H1 (cell line): ENCODE measurements at regions not wholly inside any gene's neighbourhood (a gene's known extent, or its start where the extent isn't known, plus 50 kb on each side); places are given as distances from the start of the nearest gene placed in this dataset.

Experiments
- CTCF ChIA-PET: fragments of 300-600 bp; sonication (Branson Sonifier 250); formaldehyde crosslinking; loops from one replicate; lab custom pipeline; 2021; ENCODE audit not compliant: partially characterized antibody; lab: Charles Lee
- POLR2A ChIA-PET: fragments of 300-600 bp; sonication (Branson Sonifier 250); formaldehyde crosslinking; loops from one replicate; lab custom pipeline; 2021; ENCODE audit warnings: inconsistent platforms; ENCODE audit not compliant: partially characterized antibody; lab: Charles Lee
- DNase-seq, 2 experiments: peaks; one replicate each; pipeline versions ENCODE4 v3.0.0 to v3.0.0-alpha.2; 2010 to 2022; ENCODE audit warnings: low spot score in 2 of 2, low read depth in 1 of 2, mixed read lengths in 1 of 2
- FAIRE-seq: peaks from 2 replicates; lab custom pipeline; 2011; peaks lifted over from hg19 to GRCh38; lab: Jason Lieb, UNC
- H2AFZ ChIP-seq: 2 replicates; pipeline ENCODE4 v1.8.1; 2012; ENCODE audit warnings: low read length, inconsistent platforms
- H2AK5ac ChIP-seq: 2 replicates; pipeline ENCODE4 v1.6.1; 2013; ENCODE audit warnings: low read depth, low read length
- H2BK120ac ChIP-seq: replicated peaks from 2 replicates; pipeline ENCODE3; 2013; ENCODE audit warnings: low read depth, low read length, inconsistent platforms
- H2BK12ac ChIP-seq: 2 replicates; pipeline ENCODE4 v1.6.1; 2013; ENCODE audit warnings: low read depth, low read length
- H2BK15ac ChIP-seq: 2 replicates; pipeline ENCODE4 v1.6.1; 2013; ENCODE audit warnings: low read length
- H2BK20ac ChIP-seq: 2 replicates; pipeline ENCODE4 v1.6.1; 2013; ENCODE audit warnings: low read length
- H2BK5ac ChIP-seq: 2 replicates; pipeline ENCODE4 v1.6.1; 2013; ENCODE audit warnings: low read depth, low read length
- H3K14ac ChIP-seq: 2 replicates; pipeline ENCODE4 v1.6.1; 2013; ENCODE audit warnings: inconsistent platforms; ENCODE audit not compliant: insufficient read length
- H3K18ac ChIP-seq: 2 replicates; pipeline ENCODE4 v1.6.1; 2013; ENCODE audit warnings: low read length; ENCODE audit errors: extremely low read depth
- H3K23ac ChIP-seq: 2 replicates; pipeline ENCODE4 v1.6.1; 2013; ENCODE audit warnings: inconsistent platforms; ENCODE audit not compliant: insufficient read length
- H3K23me2 ChIP-seq: 2 replicates; pipeline ENCODE4 v1.6.1; 2013; ENCODE audit warnings: low read depth, low read length
- H3K27ac ChIP-seq: 2 replicates; pipeline ENCODE4 v1.6.1; 2011; ENCODE audit warnings: low read depth, low read length, inconsistent platforms
- H3K27me3 ChIP-seq, 4 experiments: replicated peaks in 1 of 4; 1 replicate in 1 of 4; 2 replicates in 3 of 4; pipeline versions ENCODE4 v1.6.1 to v1.8.1; 2011 to 2013; ENCODE audit warnings: low read length in 3 of 4, mild to moderate bottlenecking in 3 of 4, inconsistent platforms in 2 of 4, mixed read lengths in 2 of 4, moderate library complexity in 1 of 4; ENCODE audit not compliant: control insufficient read depth in 3 of 4, insufficient read depth in 3 of 4; ENCODE audit errors: extremely low read depth in 1 of 4
- H3K36me3 ChIP-seq, 4 experiments: 2 replicates each; pipeline versions ENCODE4 v1.6.1 to v1.8.1; 2011 to 2013; ENCODE audit warnings: mild to moderate bottlenecking in 4 of 4, low read length in 3 of 4, moderate library complexity in 2 of 4, control low read depth in 1 of 4, inconsistent platforms in 1 of 4; ENCODE audit not compliant: insufficient read depth in 4 of 4, control insufficient read depth in 2 of 4
- H3K4ac ChIP-seq: replicated peaks from 2 replicates; pipeline ENCODE3; 2013; ENCODE audit warnings: low read length, low read depth, mixed read lengths, inconsistent platforms; ENCODE audit not compliant: insufficient read length
- H3K4me1 ChIP-seq, 4 experiments: replicated peaks in 1 of 4; 1 replicate in 1 of 4; 2 replicates in 3 of 4; pipeline versions ENCODE4 v1.6.1 to v1.8.1; 2011 to 2013; ENCODE audit warnings: low read length in 3 of 4, inconsistent platforms in 2 of 4, mixed read lengths in 1 of 4; ENCODE audit not compliant: insufficient read depth in 4 of 4, control insufficient read depth in 3 of 4
- H3K4me2 ChIP-seq, 2 experiments: 2 replicates each; pipeline versions ENCODE4 v1.6.1 to v1.8.1; 2011 to 2013; ENCODE audit warnings: low read depth in 2 of 2, low read length in 2 of 2, control low read depth in 1 of 2, inconsistent platforms in 1 of 2, mild to moderate bottlenecking in 1 of 2; ENCODE audit not compliant: insufficient read depth in 1 of 2
- H3K4me3 ChIP-seq, 4 experiments: fragments of 200-600, 300-600 bp in 1 of 4; sonication (generic), shearing (Covaris generic), sonication (Bioruptor Twin) in 1 of 4; 2 replicates each; pipeline versions ENCODE4 v1.5.1 to v1.8.1; 2011 to 2016; ENCODE audit warnings: low read length in 4 of 4, low read depth in 3 of 4, control low read depth in 2 of 4, inconsistent platforms in 2 of 4, mild to moderate bottlenecking in 2 of 4, mixed read lengths in 1 of 4, moderate library complexity in 1 of 4; ENCODE audit not compliant: insufficient read depth in 2 of 4; ENCODE audit errors: extremely low read depth in 1 of 4
- H3K56ac ChIP-seq: replicated peaks from 2 replicates; pipeline ENCODE3; 2013; ENCODE audit warnings: low read depth, mild to moderate bottlenecking, mixed read lengths, low read length, inconsistent platforms; ENCODE audit not compliant: insufficient read length
- H3K79me1 ChIP-seq: 2 replicates; pipeline ENCODE4 v1.6.1; 2013; ENCODE audit warnings: low read depth, low read length, control low read depth
- H3K79me2 ChIP-seq, 2 experiments: 2 replicates each; pipeline versions ENCODE4 v1.6.1 to v1.8.1; 2012 to 2013; ENCODE audit warnings: low read length in 2 of 2, mild to moderate bottlenecking in 2 of 2, inconsistent platforms in 1 of 2; ENCODE audit not compliant: insufficient read depth in 2 of 2, control insufficient read depth in 1 of 2
- H3K9ac ChIP-seq, 4 experiments: replicated peaks in 1 of 4; 1 replicate in 1 of 4; 2 replicates in 3 of 4; pipeline versions ENCODE4 v1.6.1 to v1.8.1; 2011 to 2013; ENCODE audit warnings: low read depth in 3 of 4, low read length in 3 of 4, control low read depth in 2 of 4, mild to moderate bottlenecking in 2 of 4, moderate library complexity in 2 of 4, inconsistent platforms in 1 of 4; ENCODE audit errors: extremely low read depth in 1 of 4
- H3K9me3 ChIP-seq, 2 experiments: 2 replicates each; pipeline versions ENCODE4 v1.6.1 to v1.8.1; 2012 to 2013; ENCODE audit warnings: mild to moderate bottlenecking in 2 of 2, moderate library complexity in 2 of 2, control low read depth in 1 of 2, inconsistent platforms in 1 of 2, low read depth in 1 of 2, low read length in 1 of 2, mixed read lengths in 1 of 2; ENCODE audit not compliant: insufficient read depth in 2 of 2
- H4K20me1 ChIP-seq, 2 experiments: replicated peaks in 1 of 2; 2 replicates each; pipeline versions ENCODE3 to v1.8.1; 2011 to 2013; ENCODE audit warnings: inconsistent platforms in 2 of 2, low read length in 2 of 2, mild to moderate bottlenecking in 1 of 2; ENCODE audit not compliant: insufficient read depth in 2 of 2, control insufficient read depth in 1 of 2
- H4K5ac ChIP-seq: 2 replicates; pipeline ENCODE4 v1.6.1; 2013; ENCODE audit warnings: low read length, low read depth, mixed read lengths, inconsistent platforms; ENCODE audit not compliant: insufficient read length
- H4K8ac ChIP-seq: 2 replicates; pipeline ENCODE4 v1.8.0; 2013; ENCODE audit warnings: mild to moderate bottlenecking, moderate library complexity, low read length, inconsistent platforms; ENCODE audit not compliant: insufficient read depth; ENCODE audit errors: extremely low read depth
- H4K91ac ChIP-seq: replicated peaks from 2 replicates; pipeline ENCODE3; 2013; ENCODE audit warnings: low read length, mixed read lengths, inconsistent platforms; ENCODE audit not compliant: insufficient read length
- ASH2L ChIP-seq: fragments of 200-600, 300-600 bp; sonication (generic); IDR thresholded peaks from one replicate; pipeline ENCODE4 v1.7.1; 2017; ENCODE audit warnings: low read length
- CBX8 ChIP-seq: fragments of 300-800, 300-1000 bp; sonication (generic); IDR thresholded peaks from 2 replicates; pipeline ENCODE4 v1.7.1; 2016; ENCODE audit warnings: low read depth, low read length, borderline replicate concordance
- CREB1 ChIP-seq: IDR thresholded peaks from 2 replicates; pipeline ENCODE4 v1.6.1; 2012; ENCODE audit warnings: inconsistent platforms
- EGR1 ChIP-seq: IDR thresholded peaks from 2 replicates; pipeline ENCODE4 v1.6.1; 2011; ENCODE audit warnings: low read depth, low read length, borderline replicate concordance
- HDAC2 ChIP-seq, 2 experiments: fragments of 300-600 bp in 1 of 2; sonication (generic) in 1 of 2; IDR thresholded peaks; 2 replicates each; pipeline ENCODE4 v1.6.1; 2011 to 2012; ENCODE audit warnings: low read depth in 2 of 2, low read length in 2 of 2, mild to moderate bottlenecking in 2 of 2, moderate library complexity in 2 of 2, borderline replicate concordance in 1 of 2, inconsistent platforms in 1 of 2
- JUN ChIP-seq: IDR thresholded peaks from 2 replicates; pipeline ENCODE4 v1.6.1; 2011; ENCODE audit warnings: low read depth, mild to moderate bottlenecking, improper control_type of control experiment, low read length
- WGBS, 2 experiments: shearing (Covaris generic) in 1 of 2; methylation state at CpG; one replicate each; pipeline versions ENCODE4 v1.1.6 to v1.1.7; 2013 to 2015; ENCODE audit warnings: low lambda C conversion rate in 2 of 2, mixed read lengths in 2 of 2, inconsistent platforms in 1 of 2, low coverage in 1 of 2, missing lambda C conversion rate in 1 of 2; ENCODE audit not compliant: insufficient replicate concordance in 2 of 2, insufficient coverage in 1 of 2, insufficient read length in 1 of 2; ENCODE audit errors: extremely low coverage in 1 of 2, missing lambda C conversion rate in 1 of 2; 5-methylcytosine and 5-hydroxymethylcytosine counted together

DNA sequence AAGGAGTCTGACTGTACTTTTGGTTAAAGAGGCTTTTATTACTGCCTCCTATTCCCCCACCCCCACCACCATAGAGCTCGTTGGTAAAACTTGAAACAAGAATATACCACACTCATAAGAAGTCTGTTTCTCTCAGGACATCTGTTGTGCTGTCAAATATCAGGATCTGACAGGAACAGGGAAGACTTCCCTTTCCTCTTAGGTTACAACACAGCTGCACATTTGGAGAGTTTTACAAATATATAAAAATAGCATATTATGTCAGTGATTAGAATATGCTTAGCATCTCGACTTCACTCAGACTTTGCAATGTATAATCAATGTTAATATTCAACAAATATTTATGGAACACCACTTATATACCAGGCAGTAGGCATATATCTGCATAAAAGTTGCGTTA, 439.6 kb upstream of the REG3G start:
- H3K4me2 ChIP-seq, result no peak overlapping the region
- no peaks in the 10 kb centered on the region for H3K27me3 ChIP-seq
- 85% methylated on average over 3 of the region's 3 CpGs; no CpG with 5 or more reads in 1 of the 2 experiments for WGBS, 2 experiments
- no peak overlapping the region for H2AK5ac ChIP-seq
- H3K9ac ChIP-seq, result no peak overlapping the region
- H3K14ac ChIP-seq, result no peak overlapping the region
- no peak overlapping the region for H4K91ac ChIP-seq
- CTCF ChIA-PET, result interaction anchor here (0.5 kb wide), 1 partner anchor 615 kb away, joined by 3 read pairs; no protein-coding TSS in a partner anchor
- no peak for DNase-seq
- no peak overlapping the region for H2BK20ac ChIP-seq
- TF ChIP-seq EGR1, result no peak
- TF ChIP-seq CBX8, result no peak
- TF ChIP-seq HDAC2 (IDR thresholded peaks at IDR 0.05; ENCODE audit: borderline replicate concordance in 1 of 2, low read depth in 2 of 2, low read length in 2 of 2), result no peak
- TF ChIP-seq JUN, result no peak
- no peak for TF ChIP-seq ASH2L
- no peak for TF ChIP-seq CREB1
- TF ChIP-seq, all 59 proteins: peak for 0
- no peak overlapping the region for H2BK120ac ChIP-seq
- no peak overlapping the region for H2AFZ ChIP-seq
- H3K9me3 ChIP-seq, result no peaks in the 10 kb centered on the region
- POLR2A ChIA-PET, result no interaction called here
- H2BK15ac ChIP-seq, result no peak overlapping the region
- no peak for FAIRE-seq
- H4K5ac ChIP-seq, result no peak overlapping the region
- H3K79me2 ChIP-seq, result no peaks in the 10 kb centered on the region
- no peak overlapping the region for H3K4ac ChIP-seq
- no peak overlapping the region for H3K27ac ChIP-seq
- no peaks in the 10 kb centered on the region for H4K20me1 ChIP-seq
- no peaks in the 10 kb centered on the region for H3K79me1 ChIP-seq
- no peak overlapping the region for H3K18ac ChIP-seq
- H3K23me2 ChIP-seq, result no peaks in the 10 kb centered on the region
- H3K4me1 ChIP-seq, result no peaks in the 10 kb centered on the region
- H3K36me3 ChIP-seq, result no peaks in the 10 kb centered on the region
- H3K56ac ChIP-seq, result no peak overlapping the region
- no peak overlapping the region for H4K8ac ChIP-seq
- no peak overlapping the region for H2BK5ac ChIP-seq
- no peak overlapping the region for H3K23ac ChIP-seq
- H3K4me3 ChIP-seq, result no peak overlapping the region
- no peak overlapping the region for H2BK12ac ChIP-seq
